H1 (cell line): ENCODE measurements at regions not wholly inside any gene's neighbourhood (a gene's known extent, or its start where the extent isn't known, plus 50 kb on each side); places are given as distances from the start of the nearest gene placed in this dataset.

ENCODE experiments used
- CTCF ChIA-PET: fragments of 300-600 bp; sonication (Branson Sonifier 250); formaldehyde crosslinking; loops from one replicate; lab custom pipeline; 2021; ENCODE audit not compliant: partially characterized antibody; lab: Charles Lee
- POLR2A ChIA-PET: fragments of 300-600 bp; sonication (Branson Sonifier 250); formaldehyde crosslinking; loops from one replicate; lab custom pipeline; 2021; ENCODE audit warnings: inconsistent platforms; ENCODE audit not compliant: partially characterized antibody; lab: Charles Lee
- DNase-seq, 2 experiments: peaks; one replicate each; pipeline versions ENCODE4 v3.0.0 to v3.0.0-alpha.2; 2010 to 2022; ENCODE audit warnings: low spot score in 2 of 2, low read depth in 1 of 2, mixed read lengths in 1 of 2
- FAIRE-seq: peaks from 2 replicates; lab custom pipeline; 2011; peaks lifted over from hg19 to GRCh38; lab: Jason Lieb, UNC
- H2AFZ ChIP-seq: 2 replicates; pipeline ENCODE4 v1.8.1; 2012; ENCODE audit warnings: low read length, inconsistent platforms
- H2AK5ac ChIP-seq: 2 replicates; pipeline ENCODE4 v1.6.1; 2013; ENCODE audit warnings: low read depth, low read length
- H2BK120ac ChIP-seq: replicated peaks from 2 replicates; pipeline ENCODE3; 2013; ENCODE audit warnings: low read depth, low read length, inconsistent platforms
- H2BK12ac ChIP-seq: 2 replicates; pipeline ENCODE4 v1.6.1; 2013; ENCODE audit warnings: low read depth, low read length
- H2BK15ac ChIP-seq: 2 replicates; pipeline ENCODE4 v1.6.1; 2013; ENCODE audit warnings: low read length
- H2BK20ac ChIP-seq: 2 replicates; pipeline ENCODE4 v1.6.1; 2013; ENCODE audit warnings: low read length
- H2BK5ac ChIP-seq: 2 replicates; pipeline ENCODE4 v1.6.1; 2013; ENCODE audit warnings: low read depth, low read length
- H3K14ac ChIP-seq: 2 replicates; pipeline ENCODE4 v1.6.1; 2013; ENCODE audit warnings: inconsistent platforms; ENCODE audit not compliant: insufficient read length
- H3K18ac ChIP-seq: 2 replicates; pipeline ENCODE4 v1.6.1; 2013; ENCODE audit warnings: low read length; ENCODE audit errors: extremely low read depth
- H3K23ac ChIP-seq: 2 replicates; pipeline ENCODE4 v1.6.1; 2013; ENCODE audit warnings: inconsistent platforms; ENCODE audit not compliant: insufficient read length
- H3K23me2 ChIP-seq: 2 replicates; pipeline ENCODE4 v1.6.1; 2013; ENCODE audit warnings: low read depth, low read length
- H3K27ac ChIP-seq: 2 replicates; pipeline ENCODE4 v1.6.1; 2011; ENCODE audit warnings: low read depth, low read length, inconsistent platforms
- H3K27me3 ChIP-seq, 4 experiments: replicated peaks in 1 of 4; 1 replicate in 1 of 4; 2 replicates in 3 of 4; pipeline versions ENCODE4 v1.6.1 to v1.8.1; 2011 to 2013; ENCODE audit warnings: low read length in 3 of 4, mild to moderate bottlenecking in 3 of 4, inconsistent platforms in 2 of 4, mixed read lengths in 2 of 4, moderate library complexity in 1 of 4; ENCODE audit not compliant: control insufficient read depth in 3 of 4, insufficient read depth in 3 of 4; ENCODE audit errors: extremely low read depth in 1 of 4
- H3K36me3 ChIP-seq, 4 experiments: 2 replicates each; pipeline versions ENCODE4 v1.6.1 to v1.8.1; 2011 to 2013; ENCODE audit warnings: mild to moderate bottlenecking in 4 of 4, low read length in 3 of 4, moderate library complexity in 2 of 4, control low read depth in 1 of 4, inconsistent platforms in 1 of 4; ENCODE audit not compliant: insufficient read depth in 4 of 4, control insufficient read depth in 2 of 4
- H3K4ac ChIP-seq: replicated peaks from 2 replicates; pipeline ENCODE3; 2013; ENCODE audit warnings: low read length, low read depth, mixed read lengths, inconsistent platforms; ENCODE audit not compliant: insufficient read length
- H3K4me1 ChIP-seq, 4 experiments: replicated peaks in 1 of 4; 1 replicate in 1 of 4; 2 replicates in 3 of 4; pipeline versions ENCODE4 v1.6.1 to v1.8.1; 2011 to 2013; ENCODE audit warnings: low read length in 3 of 4, inconsistent platforms in 2 of 4, mixed read lengths in 1 of 4; ENCODE audit not compliant: insufficient read depth in 4 of 4, control insufficient read depth in 3 of 4
- H3K4me2 ChIP-seq, 2 experiments: 2 replicates each; pipeline versions ENCODE4 v1.6.1 to v1.8.1; 2011 to 2013; ENCODE audit warnings: low read depth in 2 of 2, low read length in 2 of 2, control low read depth in 1 of 2, inconsistent platforms in 1 of 2, mild to moderate bottlenecking in 1 of 2; ENCODE audit not compliant: insufficient read depth in 1 of 2
- H3K4me3 ChIP-seq, 4 experiments: fragments of 200-600, 300-600 bp in 1 of 4; sonication (generic), shearing (Covaris generic), sonication (Bioruptor Twin) in 1 of 4; 2 replicates each; pipeline versions ENCODE4 v1.5.1 to v1.8.1; 2011 to 2016; ENCODE audit warnings: low read length in 4 of 4, low read depth in 3 of 4, control low read depth in 2 of 4, inconsistent platforms in 2 of 4, mild to moderate bottlenecking in 2 of 4, mixed read lengths in 1 of 4, moderate library complexity in 1 of 4; ENCODE audit not compliant: insufficient read depth in 2 of 4; ENCODE audit errors: extremely low read depth in 1 of 4
- H3K56ac ChIP-seq: replicated peaks from 2 replicates; pipeline ENCODE3; 2013; ENCODE audit warnings: low read depth, mild to moderate bottlenecking, mixed read lengths, low read length, inconsistent platforms; ENCODE audit not compliant: insufficient read length
- H3K79me1 ChIP-seq: 2 replicates; pipeline ENCODE4 v1.6.1; 2013; ENCODE audit warnings: low read depth, low read length, control low read depth
- H3K79me2 ChIP-seq, 2 experiments: 2 replicates each; pipeline versions ENCODE4 v1.6.1 to v1.8.1; 2012 to 2013; ENCODE audit warnings: low read length in 2 of 2, mild to moderate bottlenecking in 2 of 2, inconsistent platforms in 1 of 2; ENCODE audit not compliant: insufficient read depth in 2 of 2, control insufficient read depth in 1 of 2
- H3K9ac ChIP-seq, 4 experiments: replicated peaks in 1 of 4; 1 replicate in 1 of 4; 2 replicates in 3 of 4; pipeline versions ENCODE4 v1.6.1 to v1.8.1; 2011 to 2013; ENCODE audit warnings: low read depth in 3 of 4, low read length in 3 of 4, control low read depth in 2 of 4, mild to moderate bottlenecking in 2 of 4, moderate library complexity in 2 of 4, inconsistent platforms in 1 of 4; ENCODE audit errors: extremely low read depth in 1 of 4
- H3K9me3 ChIP-seq, 2 experiments: 2 replicates each; pipeline versions ENCODE4 v1.6.1 to v1.8.1; 2012 to 2013; ENCODE audit warnings: mild to moderate bottlenecking in 2 of 2, moderate library complexity in 2 of 2, control low read depth in 1 of 2, inconsistent platforms in 1 of 2, low read depth in 1 of 2, low read length in 1 of 2, mixed read lengths in 1 of 2; ENCODE audit not compliant: insufficient read depth in 2 of 2
- H4K20me1 ChIP-seq, 2 experiments: replicated peaks in 1 of 2; 2 replicates each; pipeline versions ENCODE3 to v1.8.1; 2011 to 2013; ENCODE audit warnings: inconsistent platforms in 2 of 2, low read length in 2 of 2, mild to moderate bottlenecking in 1 of 2; ENCODE audit not compliant: insufficient read depth in 2 of 2, control insufficient read depth in 1 of 2
- H4K5ac ChIP-seq: 2 replicates; pipeline ENCODE4 v1.6.1; 2013; ENCODE audit warnings: low read length, low read depth, mixed read lengths, inconsistent platforms; ENCODE audit not compliant: insufficient read length
- H4K8ac ChIP-seq: 2 replicates; pipeline ENCODE4 v1.8.0; 2013; ENCODE audit warnings: mild to moderate bottlenecking, moderate library complexity, low read length, inconsistent platforms; ENCODE audit not compliant: insufficient read depth; ENCODE audit errors: extremely low read depth
- H4K91ac ChIP-seq: replicated peaks from 2 replicates; pipeline ENCODE3; 2013; ENCODE audit warnings: low read length, mixed read lengths, inconsistent platforms; ENCODE audit not compliant: insufficient read length
- TBP ChIP-seq: IDR thresholded peaks from 2 replicates; pipeline ENCODE4 v1.6.1; 2011; ENCODE audit warnings: low read depth, low read length, improper control_type of control experiment
- WGBS, 2 experiments: shearing (Covaris generic) in 1 of 2; methylation state at CpG; one replicate each; pipeline versions ENCODE4 v1.1.6 to v1.1.7; 2013 to 2015; ENCODE audit warnings: low lambda C conversion rate in 2 of 2, mixed read lengths in 2 of 2, inconsistent platforms in 1 of 2, low coverage in 1 of 2, missing lambda C conversion rate in 1 of 2; ENCODE audit not compliant: insufficient replicate concordance in 2 of 2, insufficient coverage in 1 of 2, insufficient read length in 1 of 2; ENCODE audit errors: extremely low coverage in 1 of 2, missing lambda C conversion rate in 1 of 2; 5-methylcytosine and 5-hydroxymethylcytosine counted together

GRCh38 chr6:74731931-74732330 lies 473.9 kb downstream of the COL12A1 start:
- no peak overlapping the region for H2BK12ac ChIP-seq
- no peak overlapping the region for H2BK20ac ChIP-seq
- H4K8ac ChIP-seq = no peak overlapping the region
- no peak overlapping the region for H3K18ac ChIP-seq
- H2BK15ac ChIP-seq = no peak overlapping the region
- H3K14ac ChIP-seq = no peak overlapping the region
- H2BK5ac ChIP-seq = no peak overlapping the region
- H4K5ac ChIP-seq = no peak overlapping the region
- ChIA-PET CTCF (no interaction called here), POLR2A (no interaction called here)
- no peaks in the 10 kb centered on the region for H3K79me1 ChIP-seq
- 0 out of 2 replicates have a peak overlapping the region, but pooled peaks have one; percentile 0 for H2AFZ ChIP-seq
- no peaks in the 10 kb centered on the region for H3K23me2 ChIP-seq
- FAIRE-seq (no peak), DNase-seq (no peak)
- H3K27me3 ChIP-seq = no peaks in the 10 kb centered on the region
- no peak overlapping the region for H4K91ac ChIP-seq
- no peak overlapping the region for H3K56ac ChIP-seq
- H3K9me3 ChIP-seq = no peaks in the 10 kb centered on the region
- H3K4me1 ChIP-seq = no peaks in the 10 kb centered on the region
- H2AK5ac ChIP-seq = no peak overlapping the region
- H3K4ac ChIP-seq = no peak overlapping the region
- no peak overlapping the region for H3K27ac ChIP-seq
- H3K79me2 ChIP-seq = no peaks in the 10 kb centered on the region
- no peak for TF ChIP-seq TBP
- no peak overlapping the region for H3K23ac ChIP-seq
- H4K20me1 ChIP-seq = no peaks in the 10 kb centered on the region
- no peak overlapping the region for H3K4me3 ChIP-seq
- no peak overlapping the region for H3K4me2 ChIP-seq
- no peak overlapping the region for H3K9ac ChIP-seq
- 72% methylated on average over 4 of the region's 4 CpGs; no CpG with 5 or more reads in 1 of the 2 experiments for WGBS, 2 experiments
- H2BK120ac ChIP-seq = no peak overlapping the region
- no peaks in the 10 kb centered on the region for H3K36me3 ChIP-seq
